Hepatocyte (in vitro differentiated cells): ENCODE measurements at regions not wholly inside any gene's neighbourhood (a gene's known extent, or its start where the extent isn't known, plus 50 kb on each side); places are given as distances from the start of the nearest gene placed in this dataset.

Experiments
- CTCF ChIP-seq: fragments of 200-600 bp; sonication (generic); IDR thresholded peaks from 2 replicates; pipeline ENCODE4 v1.5.1; 2016; ENCODE audit warnings: antibody characterized with exemption, mild to moderate bottlenecking; ENCODE audit not compliant: poor library complexity
- EZH2 ChIP-seq: fragments of 200-600 bp; sonication (generic); IDR thresholded peaks from 2 replicates; pipeline ENCODE4 v1.6.1; 2016; ENCODE audit warnings: antibody characterized with exemption, mild to moderate bottlenecking, borderline replicate concordance
- EZH2phosphoT487 ChIP-seq: fragments of 200-600 bp; sonication (generic); IDR thresholded peaks from one replicate; pipeline ENCODE4 v1.6.1; 2018; ENCODE audit warnings: antibody characterized with exemption, mild to moderate bottlenecking, low read depth, moderate library complexity; ENCODE audit not compliant: unreplicated experiment, severe bottlenecking

DNA sequence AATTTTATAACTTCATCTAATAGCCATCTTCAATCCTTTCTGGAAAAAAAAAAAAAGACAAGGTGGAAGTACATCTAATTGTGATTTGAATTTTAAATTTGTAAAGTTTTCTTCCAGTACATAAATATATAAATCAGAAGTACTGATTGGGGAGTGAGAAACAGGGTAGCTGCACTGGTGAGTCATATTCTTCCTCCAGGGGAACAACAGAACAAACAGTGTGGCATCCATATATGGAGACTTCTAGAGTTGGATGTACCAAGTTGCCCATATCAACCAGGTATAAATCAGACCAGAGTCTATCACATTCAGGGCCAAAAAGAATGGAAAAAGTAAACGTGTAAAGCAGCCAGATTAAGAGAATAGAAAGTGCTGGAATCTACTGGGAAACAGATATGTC is 66.0 kb upstream of the NRIP1 start:
- TF ChIP-seq CTCF (no peak), EZH2phosphoT487 (no peak), EZH2 (no peak)
